ENCODE measurements at regions not wholly inside any gene's neighbourhood (a gene's known extent, or its start where the extent isn't known, plus 50 kb on each side); places are given as distances from the start of the nearest gene placed in this dataset.

DNA sequence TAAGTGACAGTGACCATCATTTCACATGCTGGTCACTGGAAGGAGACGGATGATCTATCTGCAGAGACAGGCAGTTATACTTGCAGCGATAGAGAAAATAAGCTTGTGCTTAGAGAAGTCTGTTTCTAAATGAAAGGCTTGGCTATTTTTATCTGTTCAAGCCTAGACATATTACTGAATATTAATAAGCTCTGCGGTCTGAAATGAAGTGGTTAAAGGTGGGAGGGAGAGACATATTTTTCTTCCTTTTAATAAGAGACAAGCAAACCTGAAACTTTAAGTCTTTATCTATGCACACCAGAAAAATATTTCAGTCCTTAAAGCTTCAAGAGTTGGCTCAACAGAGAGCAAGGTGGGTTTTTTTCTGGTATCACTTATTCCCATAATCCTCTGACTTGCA, 99.0 kb downstream of the CD200R1L start:
- Mint-ChIP-seq H3K36me3 (ENCODE audit: low read depth, unreplicated experiment) (no peaks in the 10 kb centered on the region), H3K9me3 (ENCODE audit: unreplicated experiment) (no peaks in the 10 kb centered on the region), H3K27ac (ENCODE audit: unreplicated experiment) (no peak overlapping the region), H3K4me1 (ENCODE audit: unreplicated experiment) (no peaks in the 10 kb centered on the region), H3K27me3 (ENCODE audit: unreplicated experiment) (peaks cover 2% of the 10 kb centered on the region), H3K4me3 (ENCODE audit: unreplicated experiment) (no peak overlapping the region)
- no peak for DNase-seq (ENCODE audit: low spot score)
- TF ChIP-seq, protein P1, sequence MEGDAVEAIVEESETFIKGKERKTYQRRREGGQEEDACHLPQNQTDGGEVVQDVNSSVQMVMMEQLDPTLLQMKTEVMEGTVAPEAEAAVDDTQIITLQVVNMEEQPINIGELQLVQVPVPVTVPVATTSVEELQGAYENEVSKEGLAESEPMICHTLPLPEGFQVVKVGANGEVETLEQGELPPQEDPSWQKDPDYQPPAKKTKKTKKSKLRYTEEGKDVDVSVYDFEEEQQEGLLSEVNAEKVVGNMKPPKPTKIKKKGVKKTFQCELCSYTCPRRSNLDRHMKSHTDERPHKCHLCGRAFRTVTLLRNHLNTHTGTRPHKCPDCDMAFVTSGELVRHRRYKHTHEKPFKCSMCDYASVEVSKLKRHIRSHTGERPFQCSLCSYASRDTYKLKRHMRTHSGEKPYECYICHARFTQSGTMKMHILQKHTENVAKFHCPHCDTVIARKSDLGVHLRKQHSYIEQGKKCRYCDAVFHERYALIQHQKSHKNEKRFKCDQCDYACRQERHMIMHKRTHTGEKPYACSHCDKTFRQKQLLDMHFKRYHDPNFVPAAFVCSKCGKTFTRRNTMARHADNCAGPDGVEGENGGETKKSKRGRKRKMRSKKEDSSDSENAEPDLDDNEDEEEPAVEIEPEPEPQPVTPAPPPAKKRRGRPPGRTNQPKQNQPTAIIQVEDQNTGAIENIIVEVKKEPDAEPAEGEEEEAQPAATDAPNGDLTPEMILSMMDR (IDR thresholded peaks at IDR 0.05; ENCODE audit: unreplicated experiment): no peak

DNA sequence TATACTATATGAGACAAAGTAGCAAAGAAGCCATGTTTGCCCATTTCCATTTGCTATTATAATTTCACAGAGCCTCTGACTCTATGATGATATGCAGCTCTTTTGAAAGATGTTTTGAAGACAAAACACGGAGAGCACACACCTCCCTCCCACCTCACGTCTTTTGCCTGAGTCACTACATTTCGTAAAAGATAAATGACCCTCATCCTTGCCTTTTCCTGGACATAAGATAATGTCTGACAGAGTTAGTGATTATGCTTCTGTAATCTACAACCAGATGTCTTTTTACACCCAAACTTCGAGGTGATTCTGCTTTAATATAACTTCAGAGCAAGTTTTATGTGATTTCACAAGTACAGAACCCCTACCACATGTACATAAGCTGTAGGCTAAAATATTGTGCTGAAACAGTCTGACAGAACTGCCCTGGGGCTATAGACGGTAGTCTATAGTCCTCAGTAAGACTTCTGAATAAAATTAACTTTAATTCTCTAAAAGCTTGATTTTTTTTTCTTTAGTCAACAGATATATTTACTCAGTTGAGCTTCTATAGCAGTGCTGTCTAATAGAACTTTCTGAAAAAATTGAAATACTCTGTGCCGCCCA, 99.9 kb downstream of the CD200R1L start:
- Mint-ChIP-seq H3K4me1 (ENCODE audit: unreplicated experiment) (no peaks in the 10 kb centered on the region), H3K36me3 (ENCODE audit: low read depth, unreplicated experiment) (no peaks in the 10 kb centered on the region), H3K4me3 (ENCODE audit: unreplicated experiment) (no peak overlapping the region), H3K27ac (ENCODE audit: unreplicated experiment) (no peak overlapping the region), H3K9me3 (ENCODE audit: unreplicated experiment) (no peaks in the 10 kb centered on the region), H3K27me3 (ENCODE audit: unreplicated experiment) (peaks cover 2% of the 10 kb centered on the region)
- TF ChIP-seq, protein P1 (IDR thresholded peaks at IDR 0.05; ENCODE audit: unreplicated experiment): no peak
- DNase-seq (ENCODE audit: low spot score): no peak

DNA sequence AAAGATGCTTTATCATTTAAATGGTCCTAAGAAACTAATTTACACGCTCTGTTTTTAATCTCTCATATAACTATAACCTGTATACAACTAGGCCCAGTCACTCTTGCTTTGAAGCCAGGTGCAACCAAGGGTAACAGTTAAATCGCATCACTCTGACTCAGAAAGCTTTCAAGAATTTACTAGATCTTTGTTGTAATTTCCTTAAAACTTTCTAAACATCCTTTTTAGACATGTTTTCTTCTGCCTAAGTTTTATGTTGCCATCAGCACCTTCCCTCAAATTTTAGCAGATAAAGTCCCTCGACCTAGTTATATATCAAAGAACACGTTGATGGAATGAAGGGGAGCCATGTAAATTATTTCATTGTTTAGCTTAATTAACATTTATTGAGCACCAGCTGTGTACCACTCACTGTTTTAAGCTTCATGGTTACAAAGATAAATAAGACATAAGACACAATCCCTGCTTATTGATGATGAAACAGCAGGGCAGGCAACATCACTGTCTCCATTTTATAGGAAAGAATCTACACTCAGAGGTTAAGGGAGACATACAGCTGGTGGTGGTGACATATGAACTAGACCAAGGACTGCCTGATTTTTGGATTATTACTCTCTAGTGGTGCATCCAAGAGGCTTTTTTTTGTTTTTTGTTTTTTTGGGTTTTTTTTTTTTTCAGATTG, 101.0 kb downstream of the CD200R1L start:
- no peaks in the 10 kb centered on the region for H3K9me3 Mint-ChIP-seq (ENCODE audit: unreplicated experiment)
- H3K27me3 Mint-ChIP-seq (ENCODE audit: unreplicated experiment): peaks cover 2% of the 10 kb centered on the region
- H3K36me3 Mint-ChIP-seq (ENCODE audit: low read depth, unreplicated experiment): no peaks in the 10 kb centered on the region
- no peaks in the 10 kb centered on the region for H3K4me1 Mint-ChIP-seq (ENCODE audit: unreplicated experiment)
- no peak overlapping the region for H3K4me3 Mint-ChIP-seq (ENCODE audit: unreplicated experiment)
- TF ChIP-seq, protein P1 (IDR thresholded peaks at IDR 0.05; ENCODE audit: unreplicated experiment): no peak
- H3K27ac Mint-ChIP-seq (ENCODE audit: unreplicated experiment): no peak overlapping the region
- no peak for DNase-seq (ENCODE audit: low spot score)

DNA sequence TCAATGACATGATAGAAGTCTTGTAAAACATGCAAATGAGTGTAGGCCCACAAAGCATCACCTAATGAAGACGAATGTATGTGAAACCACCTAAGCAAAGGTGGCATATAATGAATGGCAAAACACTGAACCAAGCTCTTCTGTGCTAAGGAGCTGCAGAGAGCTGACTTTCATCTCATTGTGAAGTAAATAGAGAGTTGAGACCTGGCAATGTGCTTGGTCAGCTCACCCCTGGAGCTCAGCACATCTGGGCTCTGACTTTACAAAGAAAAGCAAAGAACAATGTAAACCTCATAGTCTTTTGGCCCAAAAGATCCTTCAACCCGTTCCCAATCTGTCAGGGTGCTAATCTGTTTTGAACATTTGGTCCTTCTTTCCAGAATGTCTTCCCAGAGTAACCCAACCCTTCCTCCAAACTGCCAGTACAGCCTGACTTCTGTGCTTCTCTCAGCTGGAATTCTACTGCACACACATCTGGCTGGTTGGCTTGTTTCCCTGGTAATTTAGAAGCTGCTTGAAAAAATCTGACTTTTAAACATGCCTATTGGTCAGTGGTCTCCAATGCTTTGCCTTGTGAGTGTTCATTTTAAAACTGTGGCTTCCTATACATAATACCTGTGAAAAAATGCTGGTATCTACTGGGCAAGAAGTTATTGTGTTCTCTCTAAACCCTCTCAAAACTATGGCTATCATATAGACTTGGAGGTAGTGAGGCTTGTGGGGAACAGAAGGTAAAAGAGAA, 101.7 kb downstream of the CD200R1L start:
- no peak overlapping the region for H3K27ac Mint-ChIP-seq (ENCODE audit: unreplicated experiment)
- TF ChIP-seq, protein P1 (IDR thresholded peaks at IDR 0.05; ENCODE audit: unreplicated experiment): no peak
- no peaks in the 10 kb centered on the region for H3K36me3 Mint-ChIP-seq (ENCODE audit: low read depth, unreplicated experiment)
- H3K4me3 Mint-ChIP-seq (ENCODE audit: unreplicated experiment): no peak overlapping the region
- no peaks in the 10 kb centered on the region for H3K4me1 Mint-ChIP-seq (ENCODE audit: unreplicated experiment)
- H3K27me3 Mint-ChIP-seq (ENCODE audit: unreplicated experiment): peaks cover 2% of the 10 kb centered on the region
- DNase-seq (ENCODE audit: low spot score): no peak
- H3K9me3 Mint-ChIP-seq (ENCODE audit: unreplicated experiment): no peaks in the 10 kb centered on the region

DNA sequence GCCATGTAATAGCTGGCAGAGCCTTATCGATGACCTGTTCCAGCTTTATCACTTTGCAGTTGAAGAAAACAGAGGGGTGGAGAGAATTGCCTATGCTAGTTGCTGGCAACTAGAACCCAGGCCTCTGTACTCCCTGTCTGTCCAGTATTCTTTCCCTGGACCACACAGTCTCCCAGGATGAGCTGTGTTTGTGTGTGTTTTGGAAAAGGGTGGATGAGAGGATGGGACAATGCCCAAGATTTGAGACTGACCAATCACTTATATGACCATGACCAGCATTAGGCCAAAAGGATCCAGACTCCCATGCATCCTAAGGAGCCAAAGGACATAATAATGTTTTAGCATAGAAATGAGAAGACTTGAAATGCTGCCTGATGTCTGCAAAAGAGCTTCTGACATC, 102.6 kb downstream of the CD200R1L start:
- Mint-ChIP-seq H3K36me3 (ENCODE audit: low read depth, unreplicated experiment) (no peaks in the 10 kb centered on the region), H3K27me3 (ENCODE audit: unreplicated experiment) (peaks cover 2% of the 10 kb centered on the region), H3K4me3 (ENCODE audit: unreplicated experiment) (no peak overlapping the region), H3K4me1 (ENCODE audit: unreplicated experiment) (no peaks in the 10 kb centered on the region), H3K9me3 (ENCODE audit: unreplicated experiment) (no peaks in the 10 kb centered on the region), H3K27ac (ENCODE audit: unreplicated experiment) (no peak overlapping the region)
- TF ChIP-seq, protein P1 (IDR thresholded peaks at IDR 0.05; ENCODE audit: unreplicated experiment): no peak
- DNase-seq (ENCODE audit: low spot score): no peak
